ENCODE measurements at regions not wholly inside any gene's neighbourhood (a gene's known extent, or its start where the extent isn't known, plus 50 kb on each side); places are given as distances from the start of the nearest gene placed in this dataset.
A peak's percentile ranks its signal among the peaks of the same experiment; 100 is the strongest.

DNA sequence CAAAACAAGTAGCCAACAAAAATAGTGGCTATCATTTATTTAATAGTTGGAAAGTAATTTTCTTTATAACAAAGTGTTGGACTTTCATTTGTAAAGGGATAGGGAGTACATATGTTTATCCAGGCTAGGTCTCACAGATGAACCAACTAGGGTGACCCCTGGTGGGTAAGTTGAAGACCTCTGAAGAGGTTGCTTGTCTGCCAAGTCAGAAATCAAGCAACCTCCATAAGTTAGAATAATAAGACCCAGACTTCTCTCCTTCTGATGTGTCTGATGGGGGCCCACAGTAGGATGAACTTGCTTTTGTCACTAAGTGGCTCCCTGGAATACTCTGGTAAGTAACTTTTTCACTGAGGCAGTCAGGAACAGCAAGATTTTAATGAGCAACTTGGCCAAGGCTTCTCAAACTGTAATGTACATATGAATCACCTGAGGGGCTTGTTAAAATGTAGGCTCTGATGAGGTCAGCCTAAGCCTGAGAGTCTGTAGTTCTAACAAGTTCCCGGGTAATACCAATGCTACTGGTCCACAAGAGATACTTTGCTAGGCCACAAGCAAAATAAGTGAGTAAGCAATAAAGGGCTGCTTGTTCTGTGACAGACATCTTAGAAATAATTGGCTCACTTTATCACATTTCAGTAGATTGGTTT is 319.6 kb downstream of the PIK3C3 start:
- TF ChIP-seq EZH2phosphoT487 (IDR thresholded peaks at IDR 0.05; ENCODE audit: borderline replicate concordance) = no peak
- TF ChIP-seq, protein P1, sequence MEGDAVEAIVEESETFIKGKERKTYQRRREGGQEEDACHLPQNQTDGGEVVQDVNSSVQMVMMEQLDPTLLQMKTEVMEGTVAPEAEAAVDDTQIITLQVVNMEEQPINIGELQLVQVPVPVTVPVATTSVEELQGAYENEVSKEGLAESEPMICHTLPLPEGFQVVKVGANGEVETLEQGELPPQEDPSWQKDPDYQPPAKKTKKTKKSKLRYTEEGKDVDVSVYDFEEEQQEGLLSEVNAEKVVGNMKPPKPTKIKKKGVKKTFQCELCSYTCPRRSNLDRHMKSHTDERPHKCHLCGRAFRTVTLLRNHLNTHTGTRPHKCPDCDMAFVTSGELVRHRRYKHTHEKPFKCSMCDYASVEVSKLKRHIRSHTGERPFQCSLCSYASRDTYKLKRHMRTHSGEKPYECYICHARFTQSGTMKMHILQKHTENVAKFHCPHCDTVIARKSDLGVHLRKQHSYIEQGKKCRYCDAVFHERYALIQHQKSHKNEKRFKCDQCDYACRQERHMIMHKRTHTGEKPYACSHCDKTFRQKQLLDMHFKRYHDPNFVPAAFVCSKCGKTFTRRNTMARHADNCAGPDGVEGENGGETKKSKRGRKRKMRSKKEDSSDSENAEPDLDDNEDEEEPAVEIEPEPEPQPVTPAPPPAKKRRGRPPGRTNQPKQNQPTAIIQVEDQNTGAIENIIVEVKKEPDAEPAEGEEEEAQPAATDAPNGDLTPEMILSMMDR (conservative IDR thresholded peaks at IDR 0.05; ENCODE audit: low read length) = peak; percentile 51
